ENCODE measurements at regions not wholly inside any gene's neighbourhood (a gene's known extent, or its start where the extent isn't known, plus 50 kb on each side); places are given as distances from the start of the nearest gene placed in this dataset.

DNA sequence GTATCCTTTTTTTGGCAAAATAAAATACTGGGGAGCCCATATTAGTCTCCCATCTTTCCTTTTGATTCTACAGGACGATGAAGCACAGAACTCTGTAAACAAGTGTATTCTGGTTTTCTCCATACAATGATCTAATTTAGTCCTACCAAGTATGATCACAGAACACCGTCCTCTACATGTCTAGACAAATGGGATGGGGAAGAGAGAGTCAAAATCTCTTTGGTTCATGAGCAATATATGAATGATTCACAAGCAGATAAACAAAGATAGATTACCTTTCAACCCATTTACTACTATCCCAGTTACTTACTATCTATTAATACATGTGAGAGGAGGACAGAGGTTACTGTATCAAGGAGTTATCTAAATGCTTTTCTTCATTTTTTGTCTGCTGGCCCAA, 352.4 kb upstream of the ACVR2A start:
- H3K27ac ChIP-seq, result no peak overlapping the region
- no peak for DNase-seq
- intact Hi-C loops (cut with DNase I), result no loop called here
- no peaks in the 10 kb centered on the region for H3K9me3 ChIP-seq (replicated peaks in 1 of 3)
- H3K4me1 ChIP-seq (replicated peaks in 1 of 2), result no peaks in the 10 kb centered on the region
- H3K27me3 ChIP-seq, result no peaks in the 10 kb centered on the region
- H3K36me3 ChIP-seq (replicated peaks in 1 of 2), result no peaks in the 10 kb centered on the region
- 59 to 84% (median 76%) methylated on average over 2 of the region's 2 CpGs for WGBS, 4 donors
- H3K4me3 ChIP-seq, result no peak overlapping the region
- TF ChIP-seq POLR2A (IDR thresholded peaks at IDR 0.05), result no peak
- TF ChIP-seq, protein P1, sequence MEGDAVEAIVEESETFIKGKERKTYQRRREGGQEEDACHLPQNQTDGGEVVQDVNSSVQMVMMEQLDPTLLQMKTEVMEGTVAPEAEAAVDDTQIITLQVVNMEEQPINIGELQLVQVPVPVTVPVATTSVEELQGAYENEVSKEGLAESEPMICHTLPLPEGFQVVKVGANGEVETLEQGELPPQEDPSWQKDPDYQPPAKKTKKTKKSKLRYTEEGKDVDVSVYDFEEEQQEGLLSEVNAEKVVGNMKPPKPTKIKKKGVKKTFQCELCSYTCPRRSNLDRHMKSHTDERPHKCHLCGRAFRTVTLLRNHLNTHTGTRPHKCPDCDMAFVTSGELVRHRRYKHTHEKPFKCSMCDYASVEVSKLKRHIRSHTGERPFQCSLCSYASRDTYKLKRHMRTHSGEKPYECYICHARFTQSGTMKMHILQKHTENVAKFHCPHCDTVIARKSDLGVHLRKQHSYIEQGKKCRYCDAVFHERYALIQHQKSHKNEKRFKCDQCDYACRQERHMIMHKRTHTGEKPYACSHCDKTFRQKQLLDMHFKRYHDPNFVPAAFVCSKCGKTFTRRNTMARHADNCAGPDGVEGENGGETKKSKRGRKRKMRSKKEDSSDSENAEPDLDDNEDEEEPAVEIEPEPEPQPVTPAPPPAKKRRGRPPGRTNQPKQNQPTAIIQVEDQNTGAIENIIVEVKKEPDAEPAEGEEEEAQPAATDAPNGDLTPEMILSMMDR (IDR thresholded peaks at IDR 0.05), result no peak

DNA sequence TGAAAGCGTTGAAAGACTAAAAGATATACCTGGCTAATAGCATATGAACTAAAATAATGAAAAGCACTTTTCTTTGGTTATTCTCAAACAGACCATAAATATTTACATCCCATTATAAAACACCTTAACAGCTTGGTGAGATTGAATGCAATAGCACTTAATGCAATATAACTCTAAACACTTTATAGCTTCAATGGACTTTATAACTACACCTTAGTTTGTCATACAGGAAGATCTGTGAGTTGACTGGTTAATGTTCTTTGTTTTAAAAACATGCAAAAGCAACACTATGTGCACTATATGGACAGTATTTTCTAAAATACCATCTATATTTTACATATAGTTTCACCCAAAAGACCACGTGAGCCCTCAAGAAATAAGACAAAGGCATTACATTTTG, 353.3 kb upstream of the ACVR2A start:
- intact Hi-C loops (cut with DNase I), result no loop called here
- 77 to 88% (median 87%) methylated on average over 2 of the region's 2 CpGs for WGBS, 4 donors
- TF ChIP-seq, protein P1 (IDR thresholded peaks at IDR 0.05), result no peak
- TF ChIP-seq POLR2A (IDR thresholded peaks at IDR 0.05), result no peak

DNA sequence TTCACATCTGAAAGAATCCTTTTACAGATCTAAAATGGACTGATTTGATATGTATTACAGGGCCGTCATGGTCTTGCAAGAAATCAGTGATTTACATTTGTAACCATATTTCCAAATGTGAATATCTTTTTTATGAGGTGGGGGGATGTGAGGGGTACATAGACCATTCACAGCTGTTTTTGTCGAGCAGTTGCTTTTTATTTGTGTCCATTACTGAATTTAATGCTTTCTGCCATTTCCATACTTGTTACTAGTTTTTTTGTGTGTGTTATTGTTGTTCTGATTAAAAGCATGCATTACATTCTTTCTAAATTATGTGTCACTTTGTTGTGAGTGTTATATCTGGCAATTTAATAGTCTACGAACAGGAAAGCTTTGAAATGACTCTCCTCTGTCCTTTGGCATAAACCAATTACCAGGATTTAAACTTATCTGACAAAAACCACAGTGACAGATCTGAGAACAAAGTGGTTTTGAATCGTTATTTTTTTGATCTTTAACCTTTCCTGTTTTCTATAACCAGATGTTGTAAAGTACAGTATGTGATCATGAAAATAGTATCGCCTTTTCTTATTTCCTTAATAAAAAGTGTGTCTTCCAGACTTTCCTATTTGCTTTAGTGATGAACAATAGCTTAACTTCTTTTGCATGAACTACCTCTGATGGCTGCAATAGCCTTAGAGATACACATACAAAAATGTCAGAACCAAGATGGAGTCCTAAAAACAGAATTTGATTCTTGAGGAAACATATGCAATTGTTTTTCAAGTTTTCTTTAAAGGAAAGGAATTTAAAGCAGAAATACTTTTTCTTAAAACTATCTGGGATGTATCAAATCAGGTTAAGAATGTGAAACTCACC, 354.2 kb upstream of the ACVR2A start:
- no peak for TF ChIP-seq POLR2A (IDR thresholded peaks at IDR 0.05)
- TF ChIP-seq, protein P1 (IDR thresholded peaks at IDR 0.05), result no peak
- no peaks in the 10 kb centered on the region for H3K9me3 ChIP-seq (replicated peaks in 1 of 3)
- H3K4me3 ChIP-seq, result no peak overlapping the region
- no peak for DNase-seq
- no peaks in the 10 kb centered on the region for H3K4me1 ChIP-seq (replicated peaks in 1 of 2)
- WGBS, 4 donors, result 57 to 65% (median 59%) methylated on average over 5 of the region's 5 CpGs
- no peak overlapping the region for H3K27ac ChIP-seq
- H3K27me3 ChIP-seq, result no peaks in the 10 kb centered on the region
- H3K36me3 ChIP-seq (replicated peaks in 1 of 2), result no peaks in the 10 kb centered on the region
- intact Hi-C loops (cut with DNase I), result no loop called here

More for the DNA sequence above, 353.3 kb upstream of the ACVR2A start:
- Histone ChIP-seq H3K36me3 (replicated peaks in 1 of 2) (no peaks in the 10 kb centered on the region), H3K4me1 (replicated peaks in 1 of 2) (no peaks in the 10 kb centered on the region), H3K27ac (no peak overlapping the region), H3K27me3 (no peaks in the 10 kb centered on the region), H3K9me3 (replicated peaks in 1 of 3) (no peaks in the 10 kb centered on the region), H3K4me3 (no peak overlapping the region)
- no peak for DNase-seq

DNA sequence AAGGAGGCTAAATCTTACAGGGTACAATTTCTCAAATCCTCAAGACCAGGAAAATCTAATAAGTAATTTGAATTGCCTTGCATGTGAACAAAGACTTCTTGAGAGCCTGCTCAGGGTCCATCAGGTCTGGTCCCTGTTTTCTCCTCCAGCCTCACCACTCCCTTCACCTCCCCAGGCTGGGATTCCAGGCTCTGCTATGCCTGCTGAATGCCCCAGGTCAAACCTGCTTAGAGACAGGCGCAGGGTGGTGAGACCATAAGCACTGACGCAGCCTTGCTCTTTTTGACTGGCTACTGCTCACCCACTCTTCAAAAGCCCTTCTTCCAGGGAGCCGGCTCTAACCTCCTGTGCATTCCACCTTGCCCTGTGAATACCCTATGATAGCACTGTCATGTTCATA, 356.4 kb upstream of the ACVR2A start:
- no peaks in the 10 kb centered on the region for H3K36me3 ChIP-seq (replicated peaks in 1 of 2)
- intact Hi-C loops (cut with DNase I), result no loop called here
- WGBS, 4 donors, result 74 to 84% (median 82%) methylated on average over 1 to 3 of the region's 3 CpGs

DNA sequence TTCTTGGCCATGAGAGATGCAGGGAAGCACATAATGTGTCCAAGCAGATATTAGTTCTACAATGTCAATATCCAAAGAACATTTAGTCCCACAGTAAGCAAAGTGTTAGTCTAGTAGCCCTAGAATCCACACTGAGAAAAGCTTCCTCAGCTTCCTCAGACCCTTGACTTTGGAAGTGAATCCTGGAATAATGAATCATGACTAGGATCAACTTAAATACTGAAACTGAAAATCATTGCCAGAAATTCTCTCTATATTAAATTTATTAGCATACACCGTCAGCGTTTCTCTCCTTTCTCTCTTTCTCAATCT, 356.9 kb upstream of the ACVR2A start:
- H3K4me1 ChIP-seq (replicated peaks in 1 of 2), result no peaks in the 10 kb centered on the region
- intact Hi-C loops (cut with DNase I), result no loop called here
- TF ChIP-seq, protein P1 (IDR thresholded peaks at IDR 0.05), result no peak
- no peak for TF ChIP-seq POLR2A (IDR thresholded peaks at IDR 0.05)
- WGBS, 4 donors, result 85 to 89% (median 85%) methylated on average over 2 of the region's 2 CpGs
- no peak for DNase-seq
- no peaks in the 10 kb centered on the region for H3K36me3 ChIP-seq (replicated peaks in 1 of 2)
- H3K27me3 ChIP-seq, result no peaks in the 10 kb centered on the region
- no peak overlapping the region for H3K27ac ChIP-seq
- no peak overlapping the region for H3K4me3 ChIP-seq
- no peaks in the 10 kb centered on the region for H3K9me3 ChIP-seq (replicated peaks in 1 of 3)

More for the DNA sequence above, 356.4 kb upstream of the ACVR2A start:
- Histone ChIP-seq H3K9me3 (replicated peaks in 1 of 3) (no peaks in the 10 kb centered on the region), H3K4me3 (no peak overlapping the region), H3K4me1 (replicated peaks in 1 of 2) (no peaks in the 10 kb centered on the region), H3K27ac (no peak overlapping the region), H3K27me3 (no peaks in the 10 kb centered on the region)
- TF ChIP-seq POLR2A (IDR thresholded peaks at IDR 0.05), result no peak
- DNase-seq, result no peak
